ENCODE measurements at regions not wholly inside any gene's neighbourhood (a gene's known extent, or its start where the extent isn't known, plus 50 kb on each side); places are given as distances from the start of the nearest gene placed in this dataset.
A peak's percentile ranks its signal among the peaks of the same experiment; 100 is the strongest.

DNA sequence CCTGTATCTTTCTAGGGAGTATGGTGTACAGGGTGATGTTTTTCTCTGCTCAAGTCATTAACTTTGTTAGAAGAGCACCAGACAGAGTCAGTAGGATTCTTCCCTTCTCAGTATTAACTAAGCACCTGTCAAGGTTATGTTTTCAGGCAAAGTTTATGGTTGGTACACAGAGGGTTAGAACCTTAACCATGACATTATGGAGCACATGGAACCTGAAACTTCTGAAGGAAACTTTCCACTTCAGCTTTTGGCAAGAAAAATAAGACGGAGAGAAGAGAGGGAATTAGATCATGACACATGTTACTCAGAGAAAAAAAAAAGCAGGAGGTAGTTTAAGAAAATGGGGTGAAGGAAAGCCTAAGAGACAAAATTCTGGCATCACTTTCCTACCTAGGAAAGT lies 112.9 kb upstream of the PDE7B start:
- H3K4me1 ChIP-seq (ENCODE audit: insufficient read depth, poor library complexity, severe bottlenecking) = no peaks in the 10 kb centered on the region
- no peaks in the 10 kb centered on the region for H3K27me3 ChIP-seq (ENCODE audit: insufficient read depth, poor library complexity, severe bottlenecking)
- DNase-seq (ENCODE audit: low spot score) (no peak), ATAC-seq (ENCODE audit: low read depth) (no peak)
- no peak overlapping the region for H3K27ac ChIP-seq (ENCODE audit: poor library complexity, severe bottlenecking)
- H3K36me3 ChIP-seq (ENCODE audit: low read depth) = no peaks in the 10 kb centered on the region
- no peaks in the 10 kb centered on the region for H3K9me3 ChIP-seq (ENCODE audit: severe bottlenecking)
- TF ChIP-seq, protein P1, sequence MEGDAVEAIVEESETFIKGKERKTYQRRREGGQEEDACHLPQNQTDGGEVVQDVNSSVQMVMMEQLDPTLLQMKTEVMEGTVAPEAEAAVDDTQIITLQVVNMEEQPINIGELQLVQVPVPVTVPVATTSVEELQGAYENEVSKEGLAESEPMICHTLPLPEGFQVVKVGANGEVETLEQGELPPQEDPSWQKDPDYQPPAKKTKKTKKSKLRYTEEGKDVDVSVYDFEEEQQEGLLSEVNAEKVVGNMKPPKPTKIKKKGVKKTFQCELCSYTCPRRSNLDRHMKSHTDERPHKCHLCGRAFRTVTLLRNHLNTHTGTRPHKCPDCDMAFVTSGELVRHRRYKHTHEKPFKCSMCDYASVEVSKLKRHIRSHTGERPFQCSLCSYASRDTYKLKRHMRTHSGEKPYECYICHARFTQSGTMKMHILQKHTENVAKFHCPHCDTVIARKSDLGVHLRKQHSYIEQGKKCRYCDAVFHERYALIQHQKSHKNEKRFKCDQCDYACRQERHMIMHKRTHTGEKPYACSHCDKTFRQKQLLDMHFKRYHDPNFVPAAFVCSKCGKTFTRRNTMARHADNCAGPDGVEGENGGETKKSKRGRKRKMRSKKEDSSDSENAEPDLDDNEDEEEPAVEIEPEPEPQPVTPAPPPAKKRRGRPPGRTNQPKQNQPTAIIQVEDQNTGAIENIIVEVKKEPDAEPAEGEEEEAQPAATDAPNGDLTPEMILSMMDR (IDR thresholded peaks at IDR 0.05; ENCODE audit: poor library complexity, severe bottlenecking) = no peak
- no peak overlapping the region for H3K4me3 ChIP-seq (ENCODE audit: severe bottlenecking)

DNA sequence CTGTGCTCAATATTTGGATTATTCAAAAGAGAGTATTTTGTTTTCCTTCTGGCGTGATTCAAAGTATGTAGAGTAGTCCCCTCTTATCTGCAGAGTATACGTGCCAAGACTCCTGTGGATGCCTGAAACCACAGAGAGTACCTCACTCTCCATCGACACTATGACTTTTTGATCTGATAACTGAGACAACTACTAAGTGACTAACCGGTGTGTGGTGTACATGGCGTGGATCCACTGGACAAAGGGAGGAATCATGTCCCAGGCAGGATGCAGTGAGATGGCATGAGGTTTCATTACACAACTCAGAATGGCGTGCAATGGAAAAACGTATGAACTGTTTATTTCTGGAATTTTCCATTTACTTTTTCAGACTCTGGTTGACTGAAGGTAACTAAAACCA lies 112.2 kb upstream of the PDE7B start:
- Histone ChIP-seq H3K27ac (ENCODE audit: poor library complexity, severe bottlenecking) (no peak overlapping the region), H3K4me1 (ENCODE audit: insufficient read depth, poor library complexity, severe bottlenecking) (no peaks in the 10 kb centered on the region)
- no peak for DNase-seq (ENCODE audit: low spot score)

DNA sequence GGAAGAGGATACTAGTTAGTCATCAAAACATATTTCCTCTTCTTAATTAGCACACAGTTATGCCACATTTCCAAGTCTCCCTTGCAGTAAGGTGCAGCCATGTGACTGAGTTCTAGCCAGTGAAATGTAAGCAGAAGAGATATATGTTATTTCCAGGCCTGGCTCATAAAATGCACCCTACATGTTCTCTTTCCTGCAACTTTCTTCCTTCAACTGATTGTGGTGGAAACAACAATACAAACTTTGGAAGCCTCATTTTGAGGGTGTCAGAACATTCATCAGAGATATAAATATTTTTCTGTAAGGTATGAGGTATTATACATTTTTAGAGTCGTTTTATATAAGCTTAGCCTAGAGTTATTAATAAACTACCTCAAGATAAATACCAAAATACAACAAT lies 110.9 kb upstream of the PDE7B start:
- ATAC-seq (ENCODE audit: low read depth) (no peak), DNase-seq (ENCODE audit: low spot score) (no peak)
- Histone ChIP-seq H3K27me3 (ENCODE audit: insufficient read depth, poor library complexity, severe bottlenecking) (no peaks in the 10 kb centered on the region), H3K4me3 (ENCODE audit: severe bottlenecking) (no peak overlapping the region), H3K4me1 (ENCODE audit: insufficient read depth, poor library complexity, severe bottlenecking) (no peaks in the 10 kb centered on the region), H3K36me3 (ENCODE audit: low read depth) (no peaks in the 10 kb centered on the region), H3K9me3 (ENCODE audit: severe bottlenecking) (no peaks in the 10 kb centered on the region), H3K27ac (ENCODE audit: poor library complexity, severe bottlenecking) (no peak overlapping the region)
- TF ChIP-seq, protein P1 (IDR thresholded peaks at IDR 0.05; ENCODE audit: poor library complexity, severe bottlenecking) = no peak

More for the DNA sequence above, 112.2 kb upstream of the PDE7B start:
- Histone ChIP-seq H3K9me3 (ENCODE audit: severe bottlenecking) (no peaks in the 10 kb centered on the region), H3K27me3 (ENCODE audit: insufficient read depth, poor library complexity, severe bottlenecking) (no peaks in the 10 kb centered on the region), H3K36me3 (ENCODE audit: low read depth) (no peaks in the 10 kb centered on the region), H3K4me3 (ENCODE audit: severe bottlenecking) (no peak overlapping the region)
- TF ChIP-seq, protein P1 (IDR thresholded peaks at IDR 0.05; ENCODE audit: poor library complexity, severe bottlenecking) = no peak
- no peak for ATAC-seq (ENCODE audit: low read depth)

DNA sequence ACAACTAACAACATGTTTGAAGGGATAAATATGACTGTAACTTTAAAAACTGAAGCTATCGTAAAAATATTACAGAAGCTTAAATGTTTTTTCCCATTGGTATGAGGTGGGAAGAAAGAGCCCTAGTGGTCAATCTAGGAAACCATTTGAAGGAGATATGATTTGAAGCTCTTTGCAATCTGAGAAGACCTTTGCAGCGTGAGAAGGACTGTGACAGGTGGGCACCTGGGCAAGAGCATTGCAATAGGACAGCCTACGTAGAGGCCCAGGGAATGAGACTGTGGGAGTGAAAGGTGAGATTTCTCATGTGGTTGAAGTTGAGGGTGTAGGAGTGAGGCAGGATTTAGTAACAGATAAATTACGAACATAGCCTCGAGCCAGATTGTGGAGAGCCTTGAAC lies 108.0 kb upstream of the PDE7B start:
- Histone ChIP-seq H3K4me3 (ENCODE audit: severe bottlenecking) (no peak overlapping the region), H3K36me3 (ENCODE audit: low read depth) (no peaks in the 10 kb centered on the region), H3K4me1 (ENCODE audit: insufficient read depth, poor library complexity, severe bottlenecking) (no peaks in the 10 kb centered on the region), H3K27me3 (ENCODE audit: insufficient read depth, poor library complexity, severe bottlenecking) (no peaks in the 10 kb centered on the region), H3K9me3 (ENCODE audit: severe bottlenecking) (no peaks in the 10 kb centered on the region), H3K27ac (ENCODE audit: poor library complexity, severe bottlenecking) (no peak overlapping the region)
- DNase-seq (ENCODE audit: low spot score) = no peak
- ATAC-seq (ENCODE audit: low read depth) = no peak
- TF ChIP-seq, protein P1 (IDR thresholded peaks at IDR 0.05; ENCODE audit: poor library complexity, severe bottlenecking) = peak; percentile 14

DNA sequence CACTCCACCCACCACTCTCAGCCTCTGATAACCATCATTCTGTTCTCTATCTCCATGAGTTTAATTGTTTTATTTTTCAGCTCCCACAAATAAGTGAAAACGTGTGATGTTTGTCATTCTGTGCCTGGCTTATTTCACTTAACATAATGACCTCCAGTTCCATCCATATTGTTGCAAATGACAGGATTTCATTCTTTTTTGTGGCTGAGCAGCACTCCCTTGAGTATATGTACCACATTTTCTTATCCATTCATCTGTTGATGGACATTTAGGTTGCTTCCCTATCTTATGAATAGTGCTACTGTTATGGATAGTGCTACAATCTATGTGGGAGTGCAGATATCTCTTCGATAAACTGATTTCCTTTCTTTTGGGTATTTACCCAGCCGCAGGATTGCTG lies 103.3 kb upstream of the PDE7B start:
- H3K27ac ChIP-seq (ENCODE audit: poor library complexity, severe bottlenecking) = no peak overlapping the region
- DNase-seq (ENCODE audit: low spot score) = no peak
- H3K27me3 ChIP-seq (ENCODE audit: insufficient read depth, poor library complexity, severe bottlenecking) = no peaks in the 10 kb centered on the region
- H3K9me3 ChIP-seq (ENCODE audit: severe bottlenecking) = no peaks in the 10 kb centered on the region
- no peak for ATAC-seq (ENCODE audit: low read depth)
- peaks cover 2% of the 10 kb centered on the region for H3K4me1 ChIP-seq (ENCODE audit: insufficient read depth, poor library complexity, severe bottlenecking)
- TF ChIP-seq, protein P1 (IDR thresholded peaks at IDR 0.05; ENCODE audit: poor library complexity, severe bottlenecking) = no peak
- no peak overlapping the region for H3K4me3 ChIP-seq (ENCODE audit: severe bottlenecking)
- H3K36me3 ChIP-seq (ENCODE audit: low read depth) = no peaks in the 10 kb centered on the region
